Loucy (cell line): ENCODE measurements at regions not wholly inside any gene's neighbourhood (a gene's known extent, or its start where the extent isn't known, plus 50 kb on each side); places are given as distances from the start of the nearest gene placed in this dataset.

Experiments used
- H2AFZ ChIP-seq: fragments of 200-600 bp; sonication (generic); 2 replicates; pipeline ENCODE4 v1.6.0; 2016; ENCODE audit warnings: antibody characterized with exemption, mild to moderate bottlenecking, low read length, moderate library complexity
- H3F3A ChIP-seq: fragments of 200-600 bp; 2 replicates; pipeline ENCODE4 v1.6.0; 2016; ENCODE audit warnings: antibody characterized with exemption, low read depth, mild to moderate bottlenecking
- H3K27me3 ChIP-seq: fragments of 200-600 bp; sonication (generic); 2 replicates; pipeline ENCODE4 v1.6.1; 2014; ENCODE audit warnings: low read length, mild to moderate bottlenecking; ENCODE audit not compliant: insufficient read depth, poor library complexity, severe bottlenecking
- H3K36me3 ChIP-seq: fragments of 200-600 bp; sonication (generic); 2 replicates; pipeline ENCODE4 v1.6.1; 2016; ENCODE audit warnings: low read length; ENCODE audit not compliant: insufficient read depth
- H3K4me1 ChIP-seq: fragments of 200-600 bp; sonication (generic); 2 replicates; pipeline ENCODE4 v1.5.1; 2014; ENCODE audit warnings: low read length, mild to moderate bottlenecking; ENCODE audit not compliant: insufficient read depth, poor library complexity, severe bottlenecking
- H3K4me2 ChIP-seq: fragments of 200-600 bp; sonication (generic); 2 replicates; pipeline ENCODE4 v1.6.0; 2014; ENCODE audit warnings: antibody characterized with exemption, low read length, low read depth, mild to moderate bottlenecking; ENCODE audit not compliant: poor library complexity, severe bottlenecking
- H3K4me3 ChIP-seq: fragments of 200-600 bp; sonication (generic); 2 replicates; pipeline ENCODE4 v1.5.1; 2014; ENCODE audit warnings: low read length, mild to moderate bottlenecking, mixed read lengths; ENCODE audit not compliant: poor library complexity, severe bottlenecking
- H3K79me2 ChIP-seq: fragments of 200-600 bp; sonication (generic); 2 replicates; pipeline ENCODE4 v1.6.1; 2014; ENCODE audit warnings: low read length; ENCODE audit not compliant: insufficient read depth
- H3K9ac ChIP-seq: fragments of 200-600 bp; sonication (generic); 2 replicates; pipeline ENCODE4 v1.6.0; 2014; ENCODE audit warnings: mild to moderate bottlenecking, low read depth, low read length, moderate library complexity; ENCODE audit not compliant: poor library complexity, severe bottlenecking
- H3K9me2 ChIP-seq: fragments of 200-600 bp; sonication (generic); replicated peaks from 2 replicates; pipeline ENCODE4 v1.6.1; 2016; ENCODE audit warnings: low read depth, low read length, mixed read lengths
- H3K9me3 ChIP-seq: fragments of 200-600 bp; sonication (generic); 2 replicates; pipeline ENCODE4 v1.6.1; 2014; ENCODE audit warnings: mild to moderate bottlenecking, antibody characterized with exemption, low read length, low read depth; ENCODE audit not compliant: insufficient read depth
- H4K20me1 ChIP-seq: fragments of 200-600 bp; sonication (generic); 2 replicates; pipeline ENCODE4 v1.6.0; 2014; ENCODE audit warnings: antibody characterized with exemption, low read length, mild to moderate bottlenecking; ENCODE audit not compliant: insufficient read depth, poor library complexity, severe bottlenecking
- EZH2phosphoT487 ChIP-seq: fragments of 200-600 bp; IDR thresholded peaks from 2 replicates; pipeline ENCODE4 v1.6.1; 2018; ENCODE audit warnings: antibody characterized with exemption, mild to moderate bottlenecking, moderate library complexity, borderline replicate concordance
- TF ChIP-seq, protein P1 (sequence below): fragments of 200-600 bp; sonication (generic); conservative IDR thresholded peaks from 2 replicates; pipeline ENCODE4 v1.5.1; 2014; ENCODE audit warnings: mild to moderate bottlenecking, antibody characterized with exemption, low read length

DNA sequence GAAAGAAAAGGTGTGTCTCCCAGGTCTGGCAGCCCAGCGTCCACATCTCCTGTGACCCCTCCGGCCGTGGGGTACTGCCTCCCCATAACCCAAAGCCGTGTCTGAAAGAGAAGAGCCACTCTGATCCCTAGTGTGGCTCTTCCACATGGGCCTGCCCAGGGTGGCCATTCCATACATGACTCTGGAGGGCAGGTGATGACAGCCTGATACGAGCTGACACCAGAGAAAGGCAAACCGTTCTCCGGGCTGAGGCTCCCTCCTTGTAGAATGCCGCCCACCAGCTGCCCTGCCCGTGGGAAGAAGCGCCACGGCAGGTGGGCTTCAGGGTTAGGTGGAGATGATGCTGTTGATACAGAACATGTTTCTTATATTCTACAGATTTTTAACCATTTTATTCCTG is 451.6 kb upstream of the SALL3 start:
- no peaks in the 10 kb centered on the region for H3K36me3 ChIP-seq
- H4K20me1 ChIP-seq, result no peaks in the 10 kb centered on the region
- no peak overlapping the region for H3K4me3 ChIP-seq
- H3K27me3 ChIP-seq, result no peaks in the 10 kb centered on the region
- no peak overlapping the region for H3K4me2 ChIP-seq
- H3K9me2 ChIP-seq, result no peaks in the 10 kb centered on the region
- TF ChIP-seq EZH2phosphoT487, result no peak
- TF ChIP-seq, protein P1, sequence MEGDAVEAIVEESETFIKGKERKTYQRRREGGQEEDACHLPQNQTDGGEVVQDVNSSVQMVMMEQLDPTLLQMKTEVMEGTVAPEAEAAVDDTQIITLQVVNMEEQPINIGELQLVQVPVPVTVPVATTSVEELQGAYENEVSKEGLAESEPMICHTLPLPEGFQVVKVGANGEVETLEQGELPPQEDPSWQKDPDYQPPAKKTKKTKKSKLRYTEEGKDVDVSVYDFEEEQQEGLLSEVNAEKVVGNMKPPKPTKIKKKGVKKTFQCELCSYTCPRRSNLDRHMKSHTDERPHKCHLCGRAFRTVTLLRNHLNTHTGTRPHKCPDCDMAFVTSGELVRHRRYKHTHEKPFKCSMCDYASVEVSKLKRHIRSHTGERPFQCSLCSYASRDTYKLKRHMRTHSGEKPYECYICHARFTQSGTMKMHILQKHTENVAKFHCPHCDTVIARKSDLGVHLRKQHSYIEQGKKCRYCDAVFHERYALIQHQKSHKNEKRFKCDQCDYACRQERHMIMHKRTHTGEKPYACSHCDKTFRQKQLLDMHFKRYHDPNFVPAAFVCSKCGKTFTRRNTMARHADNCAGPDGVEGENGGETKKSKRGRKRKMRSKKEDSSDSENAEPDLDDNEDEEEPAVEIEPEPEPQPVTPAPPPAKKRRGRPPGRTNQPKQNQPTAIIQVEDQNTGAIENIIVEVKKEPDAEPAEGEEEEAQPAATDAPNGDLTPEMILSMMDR, result no peak
- no peaks in the 10 kb centered on the region; the same call in 1 of the 2 replicates for H3K9me3 ChIP-seq
- H3K4me1 ChIP-seq, result no peaks in the 10 kb centered on the region
- no peak overlapping the region for H3K9ac ChIP-seq
- no peaks in the 10 kb centered on the region for H3K79me2 ChIP-seq
- H2AFZ ChIP-seq, result no peak overlapping the region
- H3F3A ChIP-seq, result no peaks in the 10 kb centered on the region

DNA sequence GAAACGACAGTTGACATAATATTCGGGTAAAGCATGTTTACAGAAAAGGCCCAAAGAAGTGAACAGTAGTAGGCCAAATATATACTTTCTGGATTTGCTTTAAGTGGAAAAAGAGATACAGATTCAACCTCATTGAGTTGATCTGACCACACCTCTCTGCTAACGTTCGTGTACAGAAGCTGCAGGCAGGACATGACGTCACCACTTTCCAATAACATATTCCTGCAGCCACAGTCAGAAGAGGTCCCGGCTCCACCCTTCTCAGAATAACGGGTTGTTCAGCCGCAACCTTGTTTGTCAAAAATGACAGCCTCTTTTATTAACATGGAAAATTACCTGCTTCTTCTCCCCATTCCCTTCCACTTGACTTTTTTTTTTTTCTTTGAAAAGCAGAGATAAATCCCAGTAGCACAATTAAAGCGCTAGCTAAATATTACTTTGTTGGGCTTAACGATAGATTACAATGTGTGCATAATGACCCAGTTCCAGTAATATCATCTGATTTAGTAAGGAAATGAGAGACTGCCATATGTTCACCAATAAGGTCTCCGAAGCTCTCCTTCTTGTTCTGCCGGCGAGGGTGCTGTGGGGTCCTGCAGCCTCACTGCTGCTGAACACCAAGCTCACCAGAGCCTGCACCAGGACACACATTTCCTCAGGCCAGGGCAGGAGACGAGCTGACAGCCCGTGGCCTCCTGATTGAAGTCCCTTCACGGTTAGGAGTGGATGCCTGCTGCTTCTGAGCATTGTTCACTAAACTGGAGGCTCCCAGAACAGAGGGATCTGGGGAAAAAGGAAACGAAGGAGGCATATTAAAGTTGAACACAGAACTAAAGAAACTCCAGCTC is 451.0 kb upstream of the SALL3 start:
- Histone ChIP-seq H3K9me2 (no peaks in the 10 kb centered on the region), H3K4me1 (no peaks in the 10 kb centered on the region), H3K79me2 (no peaks in the 10 kb centered on the region), H3K9ac (no peak overlapping the region), H3K27me3 (no peaks in the 10 kb centered on the region), H3K4me3 (no peak overlapping the region), H4K20me1 (no peaks in the 10 kb centered on the region), H3F3A (no peaks in the 10 kb centered on the region), H3K36me3 (no peaks in the 10 kb centered on the region), H3K4me2 (no peak overlapping the region), H3K9me3 (no peaks in the 10 kb centered on the region; the same call in 1 of the 2 replicates), H2AFZ (no peak overlapping the region)
- TF ChIP-seq, protein P1, result no peak
- no peak for TF ChIP-seq EZH2phosphoT487

DNA sequence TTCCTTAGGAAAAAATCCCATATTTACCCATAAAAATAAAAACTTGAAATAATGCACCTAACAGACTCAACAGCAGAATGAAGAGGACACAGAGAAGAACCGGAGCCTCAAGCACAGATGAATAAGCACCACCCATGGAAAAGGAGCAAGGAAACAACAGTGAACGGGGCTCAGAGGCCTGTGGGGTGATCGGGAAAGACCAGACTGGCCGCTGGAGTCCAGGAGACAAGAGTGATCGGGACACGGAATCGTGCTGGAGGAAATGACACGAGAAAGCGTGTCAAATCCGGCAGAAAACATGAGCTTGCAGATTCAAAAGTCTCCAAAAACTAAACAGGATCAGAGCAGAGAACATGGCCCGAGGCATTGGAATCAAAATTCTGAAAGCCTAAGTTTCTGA is 448.0 kb upstream of the SALL3 start:
- H3K79me2 ChIP-seq, result no peaks in the 10 kb centered on the region
- no peak for TF ChIP-seq EZH2phosphoT487
- TF ChIP-seq, protein P1, result no peak
- H3K9ac ChIP-seq, result no peak overlapping the region
- no peaks in the 10 kb centered on the region for H3K9me2 ChIP-seq
- H4K20me1 ChIP-seq, result no peaks in the 10 kb centered on the region
- peaks cover 3% of the 10 kb centered on the region; the same call in 1 of the 2 replicates for H3K9me3 ChIP-seq
- no peak overlapping the region for H3K4me2 ChIP-seq
- H3K36me3 ChIP-seq, result no peaks in the 10 kb centered on the region
- H3K27me3 ChIP-seq, result no peaks in the 10 kb centered on the region
- H2AFZ ChIP-seq, result no peak overlapping the region
- H3K4me1 ChIP-seq, result no peaks in the 10 kb centered on the region
- no peaks in the 10 kb centered on the region for H3F3A ChIP-seq
- H3K4me3 ChIP-seq, result no peak overlapping the region
